ENCODE measurements at regions not wholly inside any gene's neighbourhood (a gene's known extent, or its start where the extent isn't known, plus 50 kb on each side); places are given as distances from the start of the nearest gene placed in this dataset.

GRCh38 chr1:87981386-87981785 lies 652.7 kb downstream of the LMO4 start:
- Histone ChIP-seq H3K27ac (ENCODE audit: low read length) (peak overlapping the region; percentile 42; the same call in 1 of the 2 replicates), H3K4me3 (ENCODE audit: low read depth in 2 of 2, low read length in 2 of 2) (no peak overlapping the region), H3K27me3 (ENCODE audit: control insufficient read depth, insufficient read depth, low read length) (no peaks in the 10 kb centered on the region), H3K9me3 (ENCODE audit: control insufficient read depth, insufficient read depth, low read depth, low read length) (no peaks in the 10 kb centered on the region), H3K36me3 (ENCODE audit: control insufficient read depth, insufficient read depth, low read length) (no peaks in the 10 kb centered on the region), H3K4me1 (ENCODE audit: control insufficient read depth, insufficient read depth, low read length) (no peaks in the 10 kb centered on the region)
- no peak for TF ChIP-seq CTCF (IDR thresholded peaks at IDR 0.05)
- TF ChIP-seq REST (IDR thresholded peaks at IDR 0.05; ENCODE audit: insufficient read depth in 1 of 2, low read depth in 2 of 2, low read length in 1 of 2), result no peak
- no peak for TF ChIP-seq TCF7L2 (IDR thresholded peaks at IDR 0.05; ENCODE audit: low read depth, low read length)
- TF ChIP-seq POLR2AphosphoS5 (IDR thresholded peaks at IDR 0.05; ENCODE audit: low read depth, low read length), result no peak
- TF ChIP-seq SIN3A (IDR thresholded peaks at IDR 0.05; ENCODE audit: borderline replicate concordance, insufficient read depth, low read depth, low read length), result no peak
- intact Hi-C loops (cut with micrococcal nuclease; ENCODE audit: unreplicated experiment), result no loop called here
- in situ Hi-C loops (cut with HindIII; ENCODE audit: low pct_unique_long_range_greater_than_20kb, low sequenced_read_pairs), result no loop called here
- BruUV-seq (replicated peaks), result no TSS peak
- CTCF ChIA-PET, result no interaction called here
- DNase-seq (ENCODE audit: low read depth, low spot score) (no peak), ATAC-seq (no peak)
- POLR2A ChIA-PET, result no interaction called here

- no TSS peak for BruUV-seq (replicated peaks)
- ATAC-seq (no peak), DNase-seq (ENCODE audit: low read depth, low spot score) (no peak)
- POLR2A ChIA-PET, result no interaction called here
- in situ Hi-C loops (cut with HindIII; ENCODE audit: low pct_unique_long_range_greater_than_20kb, low sequenced_read_pairs) (no loop called here), intact Hi-C loops (cut with micrococcal nuclease; ENCODE audit: unreplicated experiment) (no loop called here)
- H3K4me1 ChIP-seq (ENCODE audit: control insufficient read depth, insufficient read depth, low read length), result no peaks in the 10 kb centered on the region
- H3K27ac ChIP-seq (ENCODE audit: low read length), result peak overlapping the region; percentile 42; the same call in 1 of the 2 replicates
- H3K27me3 ChIP-seq (ENCODE audit: control insufficient read depth, insufficient read depth, low read length), result no peaks in the 10 kb centered on the region
- CTCF ChIA-PET, result no interaction called here
- H3K36me3 ChIP-seq (ENCODE audit: control insufficient read depth, insufficient read depth, low read length), result no peaks in the 10 kb centered on the region
- no peak overlapping the region for H3K4me3 ChIP-seq (ENCODE audit: low read depth in 2 of 2, low read length in 2 of 2)
- TF ChIP-seq CTCF (IDR thresholded peaks at IDR 0.05) (no peak), POLR2AphosphoS5 (IDR thresholded peaks at IDR 0.05; ENCODE audit: low read depth, low read length) (no peak), REST (IDR thresholded peaks at IDR 0.05; ENCODE audit: insufficient read depth in 1 of 2, low read depth in 2 of 2, low read length in 1 of 2) (no peak), TCF7L2 (IDR thresholded peaks at IDR 0.05; ENCODE audit: low read depth, low read length) (no peak), SIN3A (IDR thresholded peaks at IDR 0.05; ENCODE audit: borderline replicate concordance, insufficient read depth, low read depth, low read length) (no peak)
- H3K9me3 ChIP-seq (ENCODE audit: control insufficient read depth, insufficient read depth, low read depth, low read length), result no peaks in the 10 kb centered on the region
Measured at GRCh38 chr1:87981810-87982209, 653.1 kb downstream of the LMO4 start.

Measured in Panc1 (cell line).